Activated B cell treated with CpG ODN at 0.5 μM for 24 hours (primary cell): ENCODE measurements at regions not wholly inside any gene's neighbourhood (a gene's known extent, or its start where the extent isn't known, plus 50 kb on each side); places are given as distances from the start of the nearest gene placed in this dataset.

Experiments
- ATAC-seq: fragments of 200-7000 bp; cut with Tn5 transposase; one replicate; pipeline ENCODE4 v1.10.0; 2021; ENCODE audit warnings: low read depth, mild to moderate bottlenecking, moderate library complexity
- CTCF ChIA-PET: fragments of 350-600 bp; sonication (Branson Sonifier 250); formaldehyde crosslinking; loops from one replicate; lab custom pipeline; 2021; ENCODE audit warnings: antibody characterized with exemption; lab: Charles Lee
- POLR2A ChIA-PET: fragments of 350-600 bp; sonication (Branson Sonifier 250); formaldehyde crosslinking; loops from one replicate; lab custom pipeline; 2021; ENCODE audit warnings: antibody characterized with exemption; lab: Charles Lee
- DNase-seq: peaks from one replicate; pipeline ENCODE4 v3.0.0; 2022
- H3K27ac Mint-ChIP-seq: one replicate; pipeline ENCODE4 v1.8.0; 2020; ENCODE audit warnings: mixed read lengths
- H3K27me3 Mint-ChIP-seq: one replicate; pipeline ENCODE4 v1.8.0; 2021; ENCODE audit warnings: mixed read lengths
- H3K36me3 Mint-ChIP-seq: one replicate; pipeline ENCODE4 v1.8.0; 2021; ENCODE audit warnings: low read depth, mixed read lengths
- H3K4me1 Mint-ChIP-seq: one replicate; pipeline ENCODE4 v1.8.0; 2021; ENCODE audit warnings: mixed read lengths
- H3K4me3 Mint-ChIP-seq: one replicate; pipeline ENCODE4 v1.8.0; 2020; ENCODE audit warnings: mild to moderate bottlenecking, mixed read lengths
- H3K9me3 Mint-ChIP-seq: one replicate; pipeline ENCODE4 v1.8.0; 2020; ENCODE audit warnings: mixed read lengths
- CTCF ChIP-seq: fragments of 200-600 bp; IDR thresholded peaks from one replicate; pipeline ENCODE4 v1.8.0; 2022; ENCODE audit warnings: antibody characterized with exemption, mild to moderate bottlenecking
- intact Hi-C: fragments of 100-400 bp; cut with micrococcal nuclease; formaldehyde crosslinking; loops from one replicate; pipeline ENCODE4 v1.15.1; 2024

DNA sequence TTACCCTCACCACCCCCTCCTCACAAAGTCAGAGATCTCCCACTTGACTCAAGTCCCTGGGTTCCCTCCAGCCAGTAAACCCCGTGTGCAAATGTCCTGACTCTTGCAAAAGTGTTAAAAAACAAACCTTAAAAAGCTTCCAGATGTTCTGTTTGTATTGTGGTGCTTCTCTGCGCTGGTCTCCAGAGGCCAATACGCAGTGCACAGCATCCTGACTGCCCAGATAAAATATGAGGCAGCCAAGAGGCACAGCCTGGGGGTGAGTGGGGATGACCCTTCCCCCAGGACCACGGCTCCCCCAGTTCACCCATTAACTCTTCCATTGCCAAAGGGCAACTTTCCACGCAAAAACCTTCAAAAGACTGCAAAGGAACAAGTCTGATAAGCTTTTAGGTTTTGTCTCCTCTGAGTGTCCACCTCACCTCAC is 291.8 kb downstream of the SOX9 start:
- no peak for ATAC-seq
- no peak overlapping the region for H3K4me3 Mint-ChIP-seq
- H3K9me3 Mint-ChIP-seq: peaks cover 4% of the 10 kb centered on the region
- no peaks in the 10 kb centered on the region for H3K27me3 Mint-ChIP-seq
- no peak overlapping the region for H3K27ac Mint-ChIP-seq
- ChIA-PET POLR2A (no interaction called here), CTCF (no interaction called here)
- no peak for TF ChIP-seq CTCF
- peaks cover 3% of the 10 kb centered on the region for H3K4me1 Mint-ChIP-seq
- H3K36me3 Mint-ChIP-seq: no peaks in the 10 kb centered on the region
- intact Hi-C loops: no loop called here
- DNase-seq: no peak

GRCh38 chr17:72413077-72414031 is 292.5 kb downstream of the SOX9 start:
- Mint-ChIP-seq H3K9me3 (peaks cover 8% of the 10 kb centered on the region), H3K36me3 (no peaks in the 10 kb centered on the region), H3K4me3 (no peak overlapping the region), H3K27ac (no peak overlapping the region), H3K4me1 (no peaks in the 10 kb centered on the region), H3K27me3 (no peaks in the 10 kb centered on the region)
- intact Hi-C loops: no loop called here
- POLR2A ChIA-PET: no interaction called here
- no peak for DNase-seq
- TF ChIP-seq CTCF: no peak
- ATAC-seq: no peak
- CTCF ChIA-PET: no interaction called here

- no peak overlapping the region for H3K27ac Mint-ChIP-seq
- H3K4me3 Mint-ChIP-seq: no peak overlapping the region
- peaks cover 8% of the 10 kb centered on the region for H3K9me3 Mint-ChIP-seq
- DNase-seq: no peak
- POLR2A ChIA-PET: no interaction called here
- CTCF ChIA-PET: no interaction called here
- ATAC-seq: no peak
- TF ChIP-seq CTCF: no peak
- no peaks in the 10 kb centered on the region for H3K27me3 Mint-ChIP-seq
- intact Hi-C loops: no loop called here
- no peaks in the 10 kb centered on the region for H3K4me1 Mint-ChIP-seq
- H3K36me3 Mint-ChIP-seq: no peaks in the 10 kb centered on the region
These were observed 293.2 kb downstream of the SOX9 start for GRCh38 chr17:72414032-72414396.

DNA sequence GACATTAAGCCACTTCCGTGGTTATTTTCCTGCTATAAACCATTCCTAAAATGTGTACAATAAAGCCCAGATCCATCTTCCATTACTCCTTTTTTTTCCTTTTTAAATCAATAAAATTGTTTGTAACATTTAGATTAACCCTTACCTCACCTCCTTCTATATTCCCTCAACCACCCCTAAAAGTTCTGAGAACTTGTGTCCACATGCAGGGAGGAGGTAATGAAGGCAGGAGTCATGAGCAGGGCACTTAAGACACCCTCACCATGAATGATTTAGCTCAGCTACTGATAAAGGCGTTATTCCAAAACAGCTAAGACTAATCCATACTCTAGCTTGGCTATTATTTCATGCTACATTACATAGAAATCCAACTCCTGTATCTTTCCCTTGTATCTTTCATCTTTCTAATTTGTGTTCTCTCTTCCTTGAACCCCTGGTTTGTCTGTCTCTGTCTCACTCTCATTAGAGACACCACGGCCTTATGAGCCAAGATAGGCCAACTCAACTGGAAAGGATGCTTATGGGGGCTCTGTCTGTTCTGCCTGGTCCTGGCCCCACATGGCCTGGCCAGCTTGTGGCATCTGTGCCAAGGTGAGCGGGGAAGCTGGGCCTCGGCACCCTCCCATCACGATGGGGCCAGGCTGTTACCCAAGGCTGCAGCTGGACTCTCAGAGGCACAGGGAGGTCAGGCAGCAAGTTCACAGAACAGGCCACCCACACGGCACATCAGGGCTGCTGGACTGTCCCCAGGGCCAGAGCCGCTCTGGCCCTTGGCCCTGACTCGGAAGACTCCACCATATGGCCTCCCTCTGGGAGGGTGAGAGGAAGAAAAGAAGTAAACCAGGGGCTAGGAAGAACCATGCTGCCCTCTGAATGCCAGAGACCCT is 294.4 kb downstream of the SOX9 start:
- H3K4me3 Mint-ChIP-seq: no peak overlapping the region
- no peak for TF ChIP-seq CTCF
- CTCF ChIA-PET: no interaction called here
- intact Hi-C loops: no loop called here
- H3K27me3 Mint-ChIP-seq: no peaks in the 10 kb centered on the region
- ATAC-seq (no peak), DNase-seq (no peak)
- H3K36me3 Mint-ChIP-seq: no peaks in the 10 kb centered on the region
- peaks cover 9% of the 10 kb centered on the region for H3K4me1 Mint-ChIP-seq
- POLR2A ChIA-PET: no interaction called here
- no peak overlapping the region for H3K27ac Mint-ChIP-seq
- H3K9me3 Mint-ChIP-seq: peaks cover 8% of the 10 kb centered on the region
